Transverse colon (tissue), 3 donors: ENCODE measurements at regions not wholly inside any gene's neighbourhood (a gene's known extent, or its start where the extent isn't known, plus 50 kb on each side); places are given as distances from the start of the nearest gene placed in this dataset.

Experiments used
- EP300 ChIP-seq: sonication (generic); formaldehyde crosslinking; IDR thresholded peaks from one replicate; pipeline ENCODE4 v1.6.1; 2017; ENCODE audit warnings: antibody characterized with exemption, low read depth
- POLR2A ChIP-seq: fragments of 450-650 bp; IDR thresholded peaks from one replicate; pipeline ENCODE4 v1.6.1; 2016; ENCODE audit warnings: antibody characterized with exemption, mild to moderate bottlenecking, moderate library complexity
- TF ChIP-seq, protein P1 (sequence below), 5 experiments: fragments of 200-600 bp in 3 of 5; fragments of 450-650 bp in 2 of 5; sonication (generic) in 3 of 5; IDR thresholded peaks; 1 replicate in 2 of 5; 2 replicates in 3 of 5; pipeline ENCODE4 v1.5.1; 2016 to 2017; ENCODE audit warnings: antibody characterized with exemption in 5 of 5, inconsistent platforms in 3 of 5, mild to moderate bottlenecking in 2 of 5, moderate library complexity in 1 of 5

- TF ChIP-seq, protein P1, sequence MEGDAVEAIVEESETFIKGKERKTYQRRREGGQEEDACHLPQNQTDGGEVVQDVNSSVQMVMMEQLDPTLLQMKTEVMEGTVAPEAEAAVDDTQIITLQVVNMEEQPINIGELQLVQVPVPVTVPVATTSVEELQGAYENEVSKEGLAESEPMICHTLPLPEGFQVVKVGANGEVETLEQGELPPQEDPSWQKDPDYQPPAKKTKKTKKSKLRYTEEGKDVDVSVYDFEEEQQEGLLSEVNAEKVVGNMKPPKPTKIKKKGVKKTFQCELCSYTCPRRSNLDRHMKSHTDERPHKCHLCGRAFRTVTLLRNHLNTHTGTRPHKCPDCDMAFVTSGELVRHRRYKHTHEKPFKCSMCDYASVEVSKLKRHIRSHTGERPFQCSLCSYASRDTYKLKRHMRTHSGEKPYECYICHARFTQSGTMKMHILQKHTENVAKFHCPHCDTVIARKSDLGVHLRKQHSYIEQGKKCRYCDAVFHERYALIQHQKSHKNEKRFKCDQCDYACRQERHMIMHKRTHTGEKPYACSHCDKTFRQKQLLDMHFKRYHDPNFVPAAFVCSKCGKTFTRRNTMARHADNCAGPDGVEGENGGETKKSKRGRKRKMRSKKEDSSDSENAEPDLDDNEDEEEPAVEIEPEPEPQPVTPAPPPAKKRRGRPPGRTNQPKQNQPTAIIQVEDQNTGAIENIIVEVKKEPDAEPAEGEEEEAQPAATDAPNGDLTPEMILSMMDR (IDR thresholded peaks at IDR 0.05) = no peak
- TF ChIP-seq POLR2A = no peak
- TF ChIP-seq EP300 = no peak
Measured at GRCh38 chr12:132415327-132416120, 74.4 kb upstream of the FBRSL1 start.
